T-helper 1 cell (primary cell): ENCODE measurements at regions not wholly inside any gene's neighbourhood (a gene's known extent, or its start where the extent isn't known, plus 50 kb on each side); places are given as distances from the start of the nearest gene placed in this dataset.
A peak's percentile ranks its signal among the peaks of the same experiment; 100 is the strongest.
"Not testable (repeated sequence)": the region's sequence is repeated elsewhere in the genome, so short reads cannot be mapped to it uniquely, and the experiment has no call there.

ENCODE experiments used
- DNase-seq, 5 donors: peaks; one replicate each; pipeline ENCODE4 v3.0.0-alpha.2; 2012 to 2020

GRCh38 chr6:6091608-6092002 is 84.9 kb upstream of the NRN1 start:
- no peak for DNase-seq

DNA sequence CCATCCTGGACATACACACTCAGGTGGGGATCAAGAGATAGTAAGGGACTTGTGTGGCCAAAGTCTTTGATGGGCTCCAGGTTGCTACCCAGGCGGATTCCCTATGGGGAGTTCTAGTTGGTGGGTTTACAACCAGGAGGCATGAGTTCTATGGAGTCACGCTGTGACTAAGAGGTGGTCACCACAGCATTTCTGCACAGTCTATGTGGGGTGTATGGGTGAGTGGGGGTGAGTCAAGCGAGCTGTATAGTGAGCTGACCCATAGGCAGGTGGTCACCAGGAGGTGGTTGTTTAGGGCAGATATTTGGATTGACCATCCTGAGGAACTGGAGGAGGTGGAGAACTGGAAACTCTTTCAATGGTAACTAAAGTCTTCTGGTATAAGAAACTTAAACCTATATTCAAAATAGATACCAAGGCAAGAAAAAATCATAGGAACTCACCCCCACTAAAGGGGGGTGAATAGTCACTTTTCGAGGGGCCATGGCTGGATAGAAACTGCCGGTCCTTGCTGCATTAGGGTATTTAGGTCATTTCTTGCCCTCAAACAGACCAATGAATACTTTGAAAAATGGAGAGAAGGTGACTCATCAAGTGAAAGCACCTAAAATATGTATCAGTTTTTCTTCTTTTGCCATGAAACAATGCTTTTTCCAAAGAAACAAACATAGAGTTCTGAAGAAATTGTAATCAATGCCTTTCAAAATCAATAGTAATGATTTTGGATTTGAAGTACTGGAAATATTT is 84.3 kb upstream of the NRN1 start:
- no peak for DNase-seq

- no peak for DNase-seq
Observed at GRCh38 chr6:6085928-6086668, 79.4 kb upstream of the NRN1 start.

- no peak for DNase-seq
Observed at GRCh38 chr6:6080975-6081374, 74.2 kb upstream of the NRN1 start.

- DNase-seq = no peak
Observed at GRCh38 chr6:6074190-6074589, 67.5 kb upstream of the NRN1 start.

DNA sequence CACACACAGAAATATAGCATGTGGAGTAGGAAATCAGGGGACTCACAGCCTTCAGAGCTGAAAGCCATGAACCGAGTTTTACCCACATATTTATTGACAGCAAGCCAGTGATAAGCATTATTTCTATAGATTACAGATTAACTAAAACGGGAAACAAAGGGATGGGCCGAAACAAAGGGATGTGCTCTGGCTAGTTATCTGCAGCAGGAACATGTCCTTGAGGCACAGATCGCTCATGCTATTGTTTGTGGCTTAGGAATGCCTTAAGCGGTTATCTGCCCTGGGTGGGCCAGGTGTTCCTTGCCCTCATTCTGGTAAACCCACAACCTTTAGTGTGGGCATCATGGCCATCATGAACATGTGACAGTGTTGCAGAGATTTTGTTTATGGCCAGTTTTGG is 61.4 kb upstream of the NRN1 start:
- not testable (repeated sequence) for DNase-seq

DNA sequence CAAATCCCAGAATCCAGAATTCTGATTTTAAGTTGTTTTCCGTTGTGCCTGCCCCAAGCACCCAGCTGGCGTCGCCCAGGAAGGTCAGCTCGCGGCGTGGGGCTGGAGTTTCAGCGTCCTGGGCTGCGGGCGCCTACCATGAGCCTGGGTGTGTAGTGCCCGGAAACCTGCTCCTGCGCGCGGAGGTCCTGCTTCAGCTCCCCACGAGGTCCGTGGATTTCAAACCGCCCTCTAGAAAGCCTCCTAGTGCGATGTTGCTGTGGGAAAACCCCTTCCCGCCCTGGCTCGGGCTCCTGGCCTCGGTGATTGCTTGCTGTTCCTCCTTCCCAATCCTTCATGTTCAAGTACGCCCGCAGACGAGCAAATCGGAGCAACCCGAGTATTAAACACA is 51.3 kb upstream of the NRN1 start:
- no peak for DNase-seq

GRCh38 chr6:6057442-6058053 is 50.8 kb upstream of the NRN1 start:
- DNase-seq = peak in 1 of 5 donors; percentile 29
